SH-SY5Y (cell line): ENCODE measurements at regions not wholly inside any gene's neighbourhood (a gene's known extent, or its start where the extent isn't known, plus 50 kb on each side); places are given as distances from the start of the nearest gene placed in this dataset.

ENCODE experiments used
- GATA2 ChIP-seq: IDR thresholded peaks from 2 replicates; pipeline ENCODE4 v1.6.1; 2011; ENCODE audit warnings: mild to moderate bottlenecking, low read depth, low read length
- GATA3 ChIP-seq: IDR thresholded peaks from 2 replicates; pipeline ENCODE4 v1.6.1; 2011; ENCODE audit warnings: low read depth, mild to moderate bottlenecking, low read length, moderate library complexity

DNA sequence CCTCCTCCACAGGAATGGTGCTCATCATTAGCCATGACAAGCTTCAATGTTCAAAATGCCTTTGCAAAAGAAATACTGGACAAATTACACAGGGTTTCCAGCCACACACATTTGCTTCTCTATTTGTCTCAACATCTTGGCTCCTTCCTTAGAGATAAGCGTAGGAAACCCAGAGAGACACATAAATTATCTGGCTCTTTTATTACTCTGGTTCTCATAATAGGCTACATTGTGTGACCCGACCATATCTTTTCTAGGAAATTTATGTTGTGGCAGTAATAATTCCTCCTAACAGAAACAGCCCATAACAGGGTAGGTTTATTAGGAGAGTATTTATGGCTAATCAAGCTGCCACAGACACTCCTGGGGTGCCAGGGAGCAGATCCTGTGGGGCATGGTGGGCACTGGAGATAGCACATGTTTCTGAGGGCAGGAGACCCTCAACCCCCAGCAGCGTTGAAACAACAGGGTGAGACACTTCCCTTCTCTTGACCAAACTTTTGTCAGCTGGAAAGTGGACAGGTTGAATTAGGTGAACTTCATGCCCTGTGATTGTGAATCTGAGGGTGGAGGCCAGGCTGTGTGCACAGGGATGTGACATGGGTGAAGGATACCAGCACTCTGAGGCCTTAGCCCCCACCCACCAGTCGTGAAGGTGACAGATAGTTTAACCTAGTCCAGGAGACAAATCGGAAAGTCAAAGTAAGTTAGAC, 295.9 kb upstream of the ZNF32 start:
- TF ChIP-seq GATA3 (no peak), GATA2 (no peak)

DNA sequence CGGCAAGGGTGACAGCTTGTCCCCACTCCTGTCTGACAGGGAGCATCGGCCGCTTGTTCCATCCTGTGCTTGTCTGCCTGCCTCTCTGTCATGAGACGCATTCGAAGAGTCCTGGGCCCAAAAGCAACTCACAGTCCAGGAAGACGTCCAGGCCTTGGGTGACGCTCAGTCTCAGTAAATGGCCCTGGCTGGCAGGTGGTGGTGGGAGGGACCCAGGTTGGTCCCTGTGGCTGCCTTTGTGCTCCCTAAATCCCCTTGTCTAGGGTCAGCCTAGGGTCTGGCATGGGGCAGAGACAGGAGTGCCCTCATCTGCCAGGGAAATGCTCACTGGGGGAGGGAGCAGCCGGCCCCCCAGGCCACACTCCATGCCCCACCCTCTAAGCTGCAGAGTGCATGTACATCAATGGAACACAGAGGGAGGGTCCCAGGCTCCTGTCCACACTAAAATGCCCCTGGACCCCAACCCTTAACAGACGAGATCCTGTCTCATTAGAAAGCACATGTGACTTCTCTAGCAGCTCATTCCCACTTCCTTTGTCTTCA, 295.2 kb upstream of the ZNF32 start:
- no peak for TF ChIP-seq GATA2
- no peak for TF ChIP-seq GATA3

DNA sequence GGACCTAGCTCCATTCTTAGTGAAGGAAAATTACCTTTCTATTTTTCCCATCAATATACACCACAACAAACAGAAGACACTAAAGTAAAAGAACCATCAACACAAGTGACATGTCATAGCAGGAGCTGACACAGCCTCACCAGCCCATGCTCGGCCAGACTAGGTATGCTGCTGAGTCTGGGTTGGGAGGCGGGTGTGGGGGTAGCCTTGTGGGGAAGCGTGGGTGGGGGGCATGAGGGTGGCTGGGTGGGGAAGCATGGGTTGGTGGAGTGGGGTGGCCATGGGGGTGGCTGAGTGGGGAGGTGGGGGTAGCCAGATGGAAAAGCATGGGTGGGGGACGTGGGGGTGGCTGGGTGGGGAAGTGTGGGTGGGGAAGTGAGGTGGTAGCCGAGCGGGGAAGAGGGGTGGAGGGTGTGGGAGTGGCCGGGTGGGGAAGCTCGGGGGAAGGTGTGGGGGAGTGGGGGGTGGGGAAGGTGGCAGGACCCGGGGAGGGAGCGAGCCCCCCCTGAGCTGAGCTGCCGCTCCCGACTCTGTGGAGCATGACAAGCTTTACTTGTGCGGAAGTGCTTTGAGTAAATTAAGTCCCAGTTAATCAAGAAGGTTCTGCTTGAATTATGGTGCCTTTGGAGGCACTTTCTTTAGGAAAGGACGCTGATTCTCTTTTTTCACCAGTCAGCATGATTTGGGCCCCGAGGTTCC, 294.6 kb upstream of the ZNF32 start:
- TF ChIP-seq GATA3 (no peak), GATA2 (no peak)

DNA sequence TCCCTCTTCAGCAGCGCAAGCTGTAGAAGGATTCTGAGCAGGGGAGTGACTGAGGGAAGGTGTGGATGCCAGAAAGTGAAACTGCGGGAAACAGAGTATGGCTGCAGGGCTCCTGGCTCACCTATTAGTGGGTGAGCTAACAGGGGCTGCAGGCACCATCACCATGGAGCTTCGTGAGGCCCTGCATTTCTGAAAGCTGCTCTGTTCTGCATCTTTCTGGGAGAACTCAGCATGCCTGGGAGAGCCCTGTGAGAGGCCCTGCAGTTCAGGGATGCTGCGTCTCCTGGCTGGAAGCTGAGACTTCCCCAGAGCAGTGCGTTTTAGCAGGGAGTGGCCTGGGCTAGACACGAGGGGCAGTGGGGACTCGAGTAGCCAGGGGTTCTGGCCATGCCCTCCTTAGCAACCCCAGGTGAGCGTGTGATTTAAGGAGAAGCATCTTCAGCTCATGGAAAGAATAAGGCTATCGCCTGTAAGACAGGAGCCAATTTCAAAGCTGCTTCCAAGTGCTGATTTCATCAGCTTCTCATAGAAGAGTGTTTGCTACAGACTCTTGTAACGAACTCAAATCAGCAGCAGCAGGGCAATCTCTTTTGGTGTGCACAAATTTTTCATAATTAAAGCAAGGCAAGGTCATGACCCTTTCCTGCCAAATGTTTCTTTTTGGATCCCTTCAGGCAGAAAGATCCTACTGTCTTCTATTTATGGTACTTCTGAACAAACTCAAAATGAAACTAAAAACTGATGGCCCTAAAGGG, 293.6 kb upstream of the ZNF32 start:
- no peak for TF ChIP-seq GATA2
- no peak for TF ChIP-seq GATA3

DNA sequence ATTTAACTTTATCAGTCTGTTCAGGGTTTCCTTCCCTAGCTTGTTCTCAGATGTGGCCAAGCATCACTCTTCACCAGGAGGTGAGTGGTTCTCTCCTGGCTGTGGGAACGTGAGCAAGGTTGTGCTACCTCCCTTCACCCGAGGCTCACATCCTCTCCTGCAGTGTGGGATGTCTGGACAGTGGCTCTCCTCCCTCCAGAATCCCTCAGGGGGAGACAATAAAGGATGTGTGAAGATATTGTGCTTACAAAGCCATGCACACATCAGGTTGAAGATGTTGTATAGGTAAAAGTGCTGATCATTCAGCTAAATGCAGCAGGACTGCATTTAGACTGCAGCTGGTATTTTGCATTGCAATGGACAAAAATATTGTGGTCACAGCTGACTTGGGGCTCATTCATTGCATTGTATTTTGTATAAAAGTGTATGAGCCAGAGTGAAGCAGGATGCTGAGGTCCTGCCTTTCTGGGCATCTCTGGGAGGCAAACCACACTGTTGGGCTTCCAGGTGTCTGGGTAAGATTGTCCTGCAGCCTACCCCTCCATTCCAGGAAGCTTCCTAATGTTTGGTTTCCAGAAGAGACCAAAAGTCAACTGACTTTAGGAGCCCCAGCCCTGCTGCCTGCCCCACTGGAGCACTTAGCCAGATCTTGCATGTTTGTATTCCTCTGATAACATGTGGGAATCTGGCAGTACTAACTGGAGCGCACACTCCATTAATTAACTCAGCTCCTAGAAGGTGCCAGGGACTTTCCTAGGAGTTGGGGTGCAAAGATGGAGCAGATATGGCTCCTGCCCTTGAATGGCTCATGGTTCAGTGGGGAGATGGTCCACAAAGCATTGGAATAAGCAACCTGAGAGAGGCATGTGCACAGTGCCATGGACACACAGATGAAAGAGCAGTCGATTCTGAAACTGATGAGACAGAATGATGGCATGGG, 292.5 kb upstream of the ZNF32 start:
- TF ChIP-seq GATA3 (no peak), GATA2 (peak; percentile 19; the same call in 1 of the 2 replicates)

DNA sequence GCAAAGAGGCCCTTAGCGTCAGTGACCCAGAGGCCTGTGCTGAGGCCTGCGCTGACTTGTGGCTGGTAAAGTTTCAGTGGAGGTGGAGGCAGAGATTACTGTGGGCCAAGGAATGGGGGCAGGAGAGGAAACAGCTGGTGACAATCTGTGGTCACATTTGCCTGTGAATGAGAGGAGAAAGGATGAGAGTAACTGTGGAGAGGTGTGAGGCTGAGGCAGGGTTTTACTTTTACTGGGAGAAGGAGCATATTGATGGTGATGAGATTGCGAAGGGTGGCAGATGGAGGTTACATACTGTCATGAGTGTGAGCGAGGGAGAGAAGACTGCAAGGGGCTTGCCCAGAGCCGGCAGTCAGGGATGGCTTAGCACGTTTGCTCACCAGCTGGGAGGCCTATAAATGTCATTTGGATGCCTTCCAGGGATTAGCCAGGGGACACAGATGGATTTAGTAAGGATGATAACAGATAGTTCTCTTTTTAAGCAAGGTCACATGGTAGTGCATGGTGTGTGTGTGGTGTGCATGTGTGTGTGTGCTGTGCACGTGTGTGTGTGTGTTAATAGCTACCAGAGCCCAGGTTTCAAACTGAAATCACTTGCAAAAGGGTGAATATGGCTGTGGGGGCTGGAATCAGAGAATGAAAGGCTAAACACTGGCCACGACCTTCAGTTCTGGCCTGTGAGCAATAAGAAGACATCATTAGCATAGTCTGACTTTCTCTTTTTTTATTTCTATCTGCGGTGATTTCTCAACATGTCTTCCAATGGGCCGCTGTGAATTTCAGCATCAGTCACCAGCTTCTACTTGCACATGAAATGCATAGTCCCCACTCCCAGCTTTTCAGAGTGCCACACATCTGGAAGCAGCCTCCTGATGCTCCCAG, 291.5 kb upstream of the ZNF32 start:
- no peak for TF ChIP-seq GATA3
- TF ChIP-seq GATA2, result peak; percentile 52

DNA sequence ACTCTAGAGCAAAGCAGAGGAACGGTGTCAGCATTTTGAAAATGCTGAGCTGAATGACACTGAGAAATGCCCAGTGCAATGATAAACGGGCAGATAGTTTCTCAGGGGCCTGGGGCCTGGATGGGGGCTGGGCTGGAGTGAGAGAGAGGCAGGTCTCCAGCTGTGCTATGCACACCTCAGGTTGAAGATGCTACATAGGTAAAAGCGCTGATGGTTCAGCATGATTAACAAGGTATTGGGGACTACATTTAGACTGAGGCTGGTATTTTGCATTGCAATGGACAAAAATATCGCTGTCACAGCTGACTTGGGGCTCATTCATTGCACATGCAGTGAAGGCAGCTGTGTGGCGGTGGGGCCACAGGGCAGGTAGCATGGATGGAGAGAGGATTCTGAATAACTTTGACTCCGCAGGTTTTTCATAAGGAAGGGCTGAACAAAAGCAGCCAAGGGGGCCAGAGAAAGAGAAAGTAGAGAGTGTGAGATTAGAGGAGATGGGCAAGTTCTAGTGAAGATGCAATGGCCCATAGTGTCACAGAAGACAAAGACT, 290.8 kb upstream of the ZNF32 start:
- TF ChIP-seq GATA2, result no peak
- TF ChIP-seq GATA3, result no peak

DNA sequence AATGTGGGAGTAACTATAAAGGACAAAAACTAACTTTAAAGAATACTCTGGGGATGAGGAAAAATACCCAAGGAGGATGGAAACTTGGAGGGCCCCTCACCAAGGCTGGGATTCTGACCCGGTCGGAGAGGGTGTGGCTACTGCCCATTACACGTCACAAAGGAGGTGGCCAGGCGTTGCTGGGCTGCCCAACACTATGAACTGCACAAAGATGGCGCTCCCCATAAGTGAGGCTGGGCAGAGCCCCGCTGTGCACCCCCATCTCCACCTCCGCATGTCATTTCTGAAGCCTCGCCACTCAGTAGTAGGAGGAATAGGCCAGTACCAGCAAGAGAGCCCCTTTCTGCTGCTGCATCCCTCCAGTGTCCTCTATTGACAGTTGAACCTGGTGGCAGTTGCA, 290.1 kb upstream of the ZNF32 start:
- TF ChIP-seq GATA3 (no peak), GATA2 (no peak)

DNA sequence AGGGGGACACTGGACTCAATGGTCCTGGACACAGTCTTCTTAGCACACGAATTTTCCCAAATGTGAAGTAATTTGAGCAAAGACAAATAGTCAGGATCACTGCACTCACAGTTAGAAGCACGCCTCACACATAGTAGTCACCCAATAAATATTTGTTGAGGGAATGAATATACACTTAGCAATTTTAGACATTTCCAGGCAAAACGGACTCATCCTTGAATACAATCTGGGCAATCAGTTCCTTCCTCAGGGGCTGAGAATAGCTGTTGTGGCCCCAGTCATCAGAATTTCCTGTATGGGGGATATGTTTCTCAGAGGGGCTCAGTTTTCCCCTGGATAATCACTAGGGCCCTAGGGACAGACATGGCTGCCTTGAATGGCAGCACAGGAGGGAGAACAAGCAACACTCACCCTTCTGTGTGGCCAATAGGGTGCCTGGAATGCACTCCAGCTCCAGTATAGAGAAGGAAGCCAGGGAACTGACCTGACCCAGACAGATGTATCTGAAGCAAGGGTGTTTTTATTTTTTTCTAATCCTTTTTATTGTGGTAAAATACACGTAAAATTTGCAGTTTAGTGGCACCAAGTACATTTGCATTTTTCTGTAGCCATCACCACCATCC, 282.7 kb upstream of the ZNF32 start:
- TF ChIP-seq GATA3 (no peak), GATA2 (no peak)

DNA sequence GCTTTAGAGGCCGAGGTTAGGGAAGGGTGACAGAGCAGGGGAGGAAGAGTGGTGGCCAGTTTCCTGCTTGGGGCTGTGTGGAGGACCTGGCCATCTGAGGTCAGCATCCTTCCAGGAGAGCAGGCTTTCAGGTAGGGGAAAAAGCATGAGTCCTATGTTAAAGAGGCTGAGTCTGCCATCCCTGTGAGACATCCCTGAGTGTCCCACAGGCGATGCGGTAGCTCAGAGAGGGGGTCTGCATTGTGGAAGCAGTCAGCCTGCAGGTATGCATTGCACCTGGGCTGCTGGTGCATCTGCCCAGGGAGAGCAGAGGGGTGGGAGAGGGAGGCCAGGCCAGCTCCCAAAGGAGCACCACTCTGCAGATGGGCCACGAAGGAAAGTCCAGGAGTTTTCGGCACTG, 282.1 kb upstream of the ZNF32 start:
- TF ChIP-seq GATA3 (no peak), GATA2 (no peak)

DNA sequence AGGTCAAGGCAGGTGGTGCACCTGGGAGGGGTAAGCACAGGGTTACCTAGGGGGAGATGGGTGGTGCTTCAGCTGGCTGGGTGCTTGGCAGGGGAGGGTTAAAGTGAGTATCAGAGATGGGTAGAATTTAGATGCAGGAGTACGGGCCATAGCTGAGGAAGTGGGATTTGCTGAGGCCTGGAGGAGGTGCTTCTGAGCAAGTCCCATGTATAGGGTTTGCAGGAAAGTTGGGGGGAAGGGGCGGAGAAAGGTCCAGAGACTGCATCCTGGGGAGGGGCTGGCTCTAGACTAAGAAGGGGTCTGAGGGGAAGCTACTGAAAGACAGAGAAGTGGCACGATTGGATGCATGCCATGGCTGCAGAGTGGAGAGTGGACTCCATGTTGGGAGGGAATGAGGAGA, 281.6 kb upstream of the ZNF32 start:
- TF ChIP-seq GATA2 (no peak), GATA3 (no peak)

DNA sequence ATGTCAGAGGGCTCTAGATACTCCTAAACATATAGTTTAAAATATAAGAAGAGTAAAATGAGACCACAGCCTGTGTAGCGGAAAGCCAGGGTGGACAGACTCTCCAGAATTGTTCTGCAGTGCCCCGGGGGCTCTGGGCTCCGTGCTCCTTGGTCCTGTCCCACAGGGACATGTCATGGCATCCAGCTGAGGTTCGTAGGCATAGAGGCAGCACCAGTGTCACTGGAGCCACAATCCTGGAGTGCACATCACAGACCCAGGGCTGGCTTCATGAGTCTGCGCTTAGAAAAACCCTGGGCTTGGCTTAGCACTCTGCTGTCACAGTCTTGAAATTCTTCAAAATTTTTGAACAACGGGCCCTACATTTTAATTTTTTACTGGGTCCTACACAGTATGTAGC, 280.4 kb upstream of the ZNF32 start:
- TF ChIP-seq GATA2 (no peak), GATA3 (no peak)
